Body of pancreas (tissue), 4 donors: ENCODE measurements at regions not wholly inside any gene's neighbourhood (a gene's known extent, or its start where the extent isn't known, plus 50 kb on each side); places are given as distances from the start of the nearest gene placed in this dataset.

Experiments
- CTCF ChIP-seq, 7 experiments: fragments of 450-650 bp in 4 of 7; fragments of 200-600 bp in 3 of 7; sonication (generic) in 3 of 7; IDR thresholded peaks; one replicate each; pipeline ENCODE4 v1.5.1; 2016 to 2019; ENCODE audit warnings: antibody characterized with exemption in 7 of 7
- POLR2A ChIP-seq, 3 donors: fragments of 450-650 bp; IDR thresholded peaks; one replicate each; pipeline ENCODE4 v1.6.1; 2016; ENCODE audit warnings: antibody characterized with exemption in 3 of 3, mild to moderate bottlenecking in 2 of 3

- TF ChIP-seq CTCF (IDR thresholded peaks at IDR 0.05) (no peak), POLR2A (IDR thresholded peaks at IDR 0.05) (no peak)
Measured at GRCh38 chr14:22151121-22151520, 437.9 kb downstream of the DAD1 start.
